Stimulated activated CD4-positive, alpha-beta T cell treated with anti-CD3 and anti-CD28 coated beads, Interleukin-4, amount 100 ng/mL, for 48 hours (primary cell): ENCODE measurements at regions not wholly inside any gene's neighbourhood (a gene's known extent, or its start where the extent isn't known, plus 50 kb on each side); places are given as distances from the start of the nearest gene placed in this dataset.

Experiments used
- DNase-seq, 2 donors: peaks; one replicate each; pipeline ENCODE4 v3.0.0-alpha.2; 2020; ENCODE audit warnings: low read depth in 2 of 2

DNA sequence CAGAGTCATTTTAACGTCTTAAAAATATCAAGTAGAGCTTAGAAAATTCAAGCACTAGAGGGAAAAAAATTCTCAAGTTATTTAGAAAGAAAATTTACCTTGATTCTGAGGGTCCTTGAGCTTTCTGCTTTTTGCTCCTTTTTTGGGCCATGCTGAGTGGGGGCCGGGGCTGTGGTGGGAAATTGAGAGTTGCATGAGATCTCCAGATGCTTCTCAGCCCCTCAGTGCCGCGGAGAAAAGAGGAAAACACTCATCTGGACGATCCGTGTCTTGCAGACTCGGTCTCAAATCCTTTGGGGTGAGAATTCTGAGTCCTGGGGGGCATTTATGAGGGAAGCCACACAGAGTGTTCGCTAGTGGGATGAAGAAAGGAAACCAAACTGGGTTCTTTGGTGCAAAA is 700.8 kb downstream of the TBC1D22A start:
- DNase-seq: no peak

DNA sequence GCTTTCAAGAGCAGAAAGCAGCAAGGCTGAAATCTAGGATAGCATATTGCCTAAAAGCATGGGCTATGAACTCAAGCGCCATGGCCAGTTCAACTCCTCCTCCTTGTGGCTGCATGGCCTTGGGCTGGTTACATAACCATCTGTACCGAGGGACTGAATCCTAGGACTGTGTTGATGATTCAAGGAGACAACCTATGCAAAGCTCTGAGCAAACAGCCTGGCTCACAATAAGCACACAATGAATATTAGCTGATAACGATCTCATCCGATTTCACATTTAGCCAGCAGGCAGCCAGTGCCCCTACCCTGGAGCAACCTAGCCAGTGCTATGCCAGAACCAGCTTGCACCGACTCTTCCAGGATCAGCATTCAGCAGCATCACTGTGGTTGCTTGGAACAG is 698.4 kb downstream of the TBC1D22A start:
- no peak for DNase-seq

DNA sequence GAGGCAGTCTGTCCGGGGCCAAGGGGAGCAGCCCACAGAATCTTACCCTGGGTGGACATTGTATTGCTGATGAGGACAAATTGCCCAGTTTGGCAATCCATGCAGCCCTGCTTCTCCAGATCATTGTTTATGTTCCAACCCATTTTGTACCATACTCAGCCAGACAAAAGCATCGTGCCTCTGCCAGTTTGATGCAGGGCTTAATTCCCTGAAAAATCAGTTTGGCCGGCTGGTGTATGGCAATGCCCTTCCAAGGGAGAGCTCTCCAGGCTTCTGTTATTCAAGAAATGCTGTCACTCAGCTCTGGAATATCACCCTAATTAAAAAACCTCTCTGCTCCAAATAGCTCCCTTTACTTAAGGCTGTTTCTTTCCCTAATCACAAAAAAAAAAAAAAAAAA is 697.7 kb downstream of the TBC1D22A start:
- DNase-seq: no peak

DNA sequence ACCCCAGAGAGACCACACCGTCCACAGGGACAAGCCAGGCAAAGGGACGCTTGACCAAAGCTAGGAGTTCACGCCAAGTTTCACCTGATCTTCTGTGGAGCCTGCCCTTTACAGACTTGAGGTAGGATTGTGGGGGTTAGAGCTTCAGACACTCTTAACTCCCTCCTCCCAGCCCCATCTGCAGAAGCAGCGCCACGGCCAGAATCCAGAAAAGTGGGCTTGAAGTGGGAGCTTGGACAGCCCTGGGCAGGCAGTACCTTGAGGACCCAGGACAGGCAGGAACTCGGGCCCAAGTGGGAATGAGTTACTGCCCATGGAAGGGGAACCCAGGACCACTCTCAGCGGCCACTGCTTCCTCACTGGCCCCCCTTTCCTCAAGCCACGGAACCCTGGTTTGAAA is 695.9 kb downstream of the TBC1D22A start:
- DNase-seq: no peak

DNA sequence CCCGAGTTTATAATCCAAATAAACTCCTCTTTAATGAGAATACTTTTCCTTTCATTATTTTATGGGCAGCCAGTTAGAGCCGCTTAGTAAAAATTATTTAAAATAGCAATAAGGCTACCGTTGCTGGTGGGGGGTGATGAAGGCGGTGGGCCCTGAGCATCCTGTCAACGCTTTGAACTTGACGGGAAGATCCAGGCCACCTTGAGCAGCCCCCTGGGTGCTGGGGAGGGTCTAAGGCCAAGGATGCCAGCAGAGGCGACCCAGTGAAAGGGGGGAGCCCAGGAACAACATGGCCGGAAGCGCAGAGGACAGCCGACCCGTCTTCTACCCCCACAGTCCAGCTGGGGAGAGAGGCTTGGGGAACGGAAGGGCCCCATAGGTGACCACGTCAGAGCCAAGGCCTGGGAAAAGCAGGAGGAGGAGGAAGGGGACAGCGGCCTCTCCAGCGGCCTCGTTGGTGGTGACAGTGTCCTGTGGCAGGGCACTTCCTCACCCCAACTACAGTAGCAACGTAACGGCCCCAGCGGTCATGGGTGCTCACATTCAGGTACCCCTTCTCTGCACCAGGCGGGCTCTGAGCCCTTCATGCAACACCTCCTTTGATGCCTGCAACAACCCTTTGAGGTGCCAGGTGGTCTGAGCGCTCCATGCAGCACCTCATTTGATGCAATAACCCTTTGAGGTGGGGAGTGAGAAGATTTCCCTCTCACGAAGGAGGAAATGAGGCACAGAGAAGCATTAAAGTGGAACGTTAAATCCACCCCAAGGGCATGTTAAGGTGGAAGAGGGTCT is 695.3 kb downstream of the TBC1D22A start:
- no peak for DNase-seq

DNA sequence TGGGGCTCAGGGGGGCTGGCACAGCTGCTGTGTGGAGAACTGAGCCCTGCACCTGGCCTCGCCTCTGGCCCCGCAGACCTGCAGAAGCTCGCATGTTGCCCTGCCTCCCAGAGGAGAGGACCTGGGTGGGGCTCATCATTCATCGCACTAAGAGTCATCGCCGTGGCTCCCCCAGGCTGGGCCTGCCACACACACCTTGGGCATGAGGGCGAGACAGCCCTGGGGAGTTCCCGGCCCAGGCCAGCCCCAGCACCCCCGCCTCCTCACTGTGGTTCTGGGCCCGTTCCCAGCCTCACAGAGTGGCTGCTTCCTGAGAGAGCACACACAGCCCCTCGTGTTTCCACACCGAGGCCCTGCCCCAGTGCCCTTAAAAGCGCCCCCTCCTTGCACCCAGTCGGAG is 694.6 kb downstream of the TBC1D22A start:
- DNase-seq: no peak

DNA sequence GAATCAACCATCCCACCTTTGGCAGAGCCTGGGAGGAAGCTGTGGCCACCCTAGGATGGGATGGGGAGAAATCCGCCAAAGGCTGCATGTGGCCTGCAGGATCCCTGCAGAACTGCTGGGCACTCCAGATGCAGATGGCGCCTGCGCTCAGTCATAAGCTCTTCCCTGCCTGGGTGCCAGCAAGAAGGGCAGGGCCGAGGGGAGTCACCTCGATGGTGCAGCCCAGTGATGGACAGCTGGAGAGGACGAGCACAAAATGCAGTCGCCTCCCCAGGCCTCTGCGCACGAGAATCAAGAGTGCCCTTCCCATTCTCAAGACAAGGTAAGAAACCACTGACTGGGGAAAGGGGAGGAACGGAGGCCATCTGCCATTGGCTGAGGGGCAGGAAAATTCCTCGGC is 693.6 kb downstream of the TBC1D22A start:
- DNase-seq: no peak

DNA sequence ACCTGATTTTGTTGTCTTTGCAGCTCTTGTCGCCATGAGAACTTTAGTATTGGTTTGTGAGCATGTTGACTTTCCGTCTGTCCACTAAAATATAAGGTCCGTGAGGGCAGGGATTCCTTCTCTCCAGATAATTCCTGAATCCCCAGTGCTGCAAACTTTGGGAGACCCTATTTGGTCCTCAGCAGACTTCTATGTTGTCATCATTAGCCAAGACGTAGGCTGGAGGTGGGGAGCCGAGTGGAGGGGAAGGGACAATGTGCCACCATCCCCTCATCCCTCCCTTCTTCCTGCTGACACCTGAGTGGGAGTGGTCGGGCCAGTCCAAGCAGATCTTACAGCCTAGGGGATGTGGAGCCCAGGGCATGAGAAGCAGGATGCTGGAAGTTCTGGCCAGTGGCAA is 690.6 kb downstream of the TBC1D22A start:
- DNase-seq: no peak

DNA sequence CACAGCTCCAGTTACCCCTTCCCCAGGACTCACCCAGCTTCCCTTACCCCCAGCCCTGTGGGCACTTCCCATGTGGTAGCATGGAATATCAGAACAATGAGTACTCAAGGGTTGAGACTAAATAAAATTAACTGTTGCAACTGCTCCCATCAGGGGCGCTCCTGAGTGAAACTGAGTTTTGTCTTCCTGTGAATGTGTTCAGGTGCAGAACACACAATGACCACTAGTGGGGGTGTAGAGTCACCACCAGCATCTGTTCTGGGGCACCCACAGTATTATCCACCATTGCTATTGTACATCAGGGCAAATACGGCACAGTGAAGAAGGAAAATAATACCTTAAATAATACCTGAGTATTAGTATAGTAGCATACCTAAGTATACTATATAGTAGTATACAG is 689.7 kb downstream of the TBC1D22A start:
- DNase-seq: no peak

DNA sequence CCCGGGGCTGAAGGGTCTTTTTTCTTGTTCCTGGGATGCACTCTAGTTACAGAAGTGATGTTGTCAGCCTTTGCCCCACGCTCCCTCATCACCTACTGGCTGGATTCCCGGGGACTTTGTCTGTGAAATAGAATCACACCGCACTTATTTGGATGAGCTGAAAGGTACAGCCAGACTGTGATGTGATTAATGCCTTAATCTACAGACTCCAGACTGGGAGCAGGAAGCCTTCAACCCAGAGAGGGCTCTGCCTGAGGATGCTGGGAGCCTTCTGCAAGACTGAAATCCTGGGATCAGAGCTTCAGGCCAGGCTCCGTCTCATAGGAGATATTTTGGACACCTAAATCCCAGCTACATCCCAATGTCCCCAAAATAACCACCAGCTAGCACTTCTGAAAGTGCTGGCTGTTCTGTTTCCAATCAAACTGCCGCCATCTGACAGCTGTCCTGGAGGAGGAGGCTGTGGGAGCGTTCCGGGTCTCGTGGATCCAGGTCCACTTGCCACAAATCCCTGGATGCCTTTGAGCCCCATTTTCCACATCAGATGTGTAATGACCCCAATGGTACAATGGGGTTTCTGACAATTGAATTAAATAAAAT is 688.5 kb downstream of the TBC1D22A start:
- no peak for DNase-seq

DNA sequence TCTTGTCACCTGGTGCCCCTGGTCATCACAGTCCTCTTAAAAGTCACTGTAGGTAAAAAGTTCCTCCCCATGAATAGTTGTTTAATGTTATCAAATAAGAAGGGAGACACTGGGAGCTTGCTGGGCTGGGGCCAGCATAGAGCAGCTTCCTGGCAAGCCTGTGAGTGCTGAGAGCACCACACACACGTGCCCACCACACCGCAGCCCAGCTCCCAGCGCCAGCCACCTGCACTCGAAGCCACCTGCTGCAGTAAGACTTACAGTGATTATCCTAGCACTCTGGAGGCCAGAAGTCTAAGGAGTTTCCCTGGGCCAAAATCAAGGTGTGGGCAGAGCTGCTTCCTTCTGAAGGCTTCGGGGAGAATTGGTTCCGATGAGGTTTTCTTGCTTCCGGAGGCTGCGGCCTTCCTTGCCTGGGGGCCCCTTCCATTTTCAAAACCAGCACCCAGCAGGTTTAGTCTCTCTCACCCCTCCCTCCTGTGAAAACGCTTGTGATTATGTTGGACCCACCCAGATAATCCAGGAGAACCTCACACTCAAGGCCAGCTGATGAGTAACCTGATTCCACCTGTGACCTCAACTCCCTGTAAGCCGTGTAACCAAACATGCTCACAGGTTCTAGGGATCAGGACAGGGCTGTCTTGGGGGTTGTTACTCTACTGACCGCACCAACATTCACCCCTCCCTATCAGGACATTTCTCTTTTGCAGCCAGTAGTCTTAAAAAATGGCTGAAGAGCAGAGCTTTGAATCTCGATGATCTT is 687.2 kb downstream of the TBC1D22A start:
- no peak for DNase-seq

DNA sequence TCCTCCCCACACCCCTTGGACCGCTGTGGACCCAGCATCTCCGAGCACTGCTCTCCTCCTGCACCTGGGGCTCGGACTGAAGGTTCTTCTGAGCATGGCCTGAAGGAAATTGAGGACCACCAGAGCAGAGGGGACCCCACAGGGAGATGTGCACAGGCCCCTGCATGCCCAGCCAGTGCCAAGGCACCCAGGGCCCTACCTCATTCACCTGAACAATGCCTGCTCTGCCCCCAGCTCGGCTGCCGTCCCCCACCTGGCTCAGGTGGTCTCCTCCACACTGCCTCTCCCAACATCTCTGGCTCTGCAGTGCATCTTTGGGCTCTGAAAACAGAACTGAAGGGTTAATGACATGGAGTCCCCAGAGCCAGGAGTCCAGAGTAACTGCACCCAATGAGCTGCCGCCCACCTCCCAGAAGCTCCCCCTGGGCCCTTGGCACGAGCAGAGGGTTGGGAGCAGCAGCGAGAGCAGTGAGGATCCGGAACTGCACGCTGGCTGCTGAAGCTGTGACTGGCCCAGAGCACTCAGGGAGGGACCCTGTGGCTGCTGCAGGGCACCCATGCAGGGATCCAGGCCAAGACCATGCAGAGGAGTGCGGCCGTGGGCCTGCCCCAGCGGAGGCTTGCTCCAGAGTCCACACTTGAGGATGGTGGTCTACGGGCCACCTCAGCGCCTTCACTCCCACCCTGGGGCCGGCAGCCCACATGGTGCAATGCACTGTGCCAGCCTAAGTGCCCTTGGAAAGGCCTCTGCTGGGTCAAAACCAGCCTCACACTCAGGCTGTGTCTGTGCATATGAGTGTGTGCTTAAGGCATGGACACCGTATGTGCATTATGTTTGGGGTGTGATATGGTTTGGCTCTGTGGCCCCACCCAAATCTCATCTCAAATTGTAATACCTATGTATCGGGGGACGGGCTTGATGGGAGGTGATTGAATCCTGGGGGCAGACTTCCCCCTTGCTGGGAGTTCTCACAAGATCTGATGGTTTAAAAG is 686.1 kb downstream of the TBC1D22A start:
- no peak for DNase-seq

DNA sequence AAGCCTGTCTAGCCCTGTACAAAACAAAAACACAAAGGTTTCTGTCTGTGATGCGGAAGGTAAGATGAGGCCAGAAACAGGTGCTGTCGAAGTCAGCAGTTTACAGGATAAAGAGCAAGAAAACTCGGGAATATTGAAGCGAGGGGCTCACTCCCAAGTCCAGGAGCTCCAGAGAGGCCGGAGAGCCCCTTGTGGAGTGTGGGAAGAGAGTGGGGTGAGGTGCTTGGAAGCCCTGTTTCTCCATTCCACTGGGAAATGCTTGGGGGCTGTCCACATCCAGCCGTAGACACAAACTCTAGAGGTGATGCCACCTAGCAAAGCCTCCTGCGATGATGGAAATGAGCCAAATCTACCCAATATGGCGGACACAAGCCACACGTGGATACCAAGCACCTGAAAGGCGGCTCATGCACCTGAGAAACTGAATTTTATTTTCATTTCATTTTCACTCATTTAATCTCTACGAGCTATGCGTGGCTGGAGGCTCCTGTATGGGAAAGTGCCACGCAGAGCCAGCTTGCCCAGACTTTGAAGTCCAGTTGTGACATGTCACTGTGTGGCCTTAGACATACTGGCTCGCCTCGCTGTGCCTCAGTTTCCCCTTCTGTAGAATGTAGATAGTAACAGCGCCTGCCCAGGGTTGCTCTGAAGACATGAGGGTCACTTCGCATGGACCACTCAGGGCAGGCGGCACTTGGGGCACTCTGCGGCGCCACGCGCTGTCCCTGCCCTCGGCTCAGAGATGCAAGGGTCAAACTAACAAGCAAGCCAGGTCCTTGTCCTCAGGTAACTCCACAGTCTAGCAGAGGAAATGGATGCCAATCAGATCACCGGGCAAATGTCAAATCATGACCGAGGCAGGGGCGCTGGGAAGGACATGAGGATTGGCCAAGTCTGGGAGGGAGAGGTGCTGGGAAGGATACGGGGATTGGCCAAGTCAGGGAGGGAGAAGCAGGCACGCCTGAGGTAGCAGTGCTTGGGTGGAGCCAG is 684.7 kb downstream of the TBC1D22A start:
- DNase-seq: no peak

DNA sequence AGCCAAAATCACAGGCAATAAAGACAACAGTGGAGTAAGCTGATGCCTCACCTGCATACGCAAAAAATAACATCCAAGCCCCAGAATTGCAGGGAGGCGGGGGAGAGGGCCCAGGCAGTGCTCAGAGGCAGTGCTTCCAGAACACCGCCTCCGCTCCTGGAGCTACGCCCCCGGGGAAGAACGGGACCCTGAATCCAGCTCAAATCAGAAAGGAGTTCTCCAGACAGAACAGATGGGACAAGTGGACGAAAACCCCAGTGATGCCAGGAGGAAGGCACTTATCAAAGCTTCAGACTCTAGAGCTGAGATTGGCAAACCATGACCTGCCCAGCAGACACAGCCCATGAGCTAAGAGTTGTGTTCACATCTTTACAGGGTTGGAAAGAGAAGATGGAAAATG is 683.9 kb downstream of the TBC1D22A start:
- DNase-seq: no peak

DNA sequence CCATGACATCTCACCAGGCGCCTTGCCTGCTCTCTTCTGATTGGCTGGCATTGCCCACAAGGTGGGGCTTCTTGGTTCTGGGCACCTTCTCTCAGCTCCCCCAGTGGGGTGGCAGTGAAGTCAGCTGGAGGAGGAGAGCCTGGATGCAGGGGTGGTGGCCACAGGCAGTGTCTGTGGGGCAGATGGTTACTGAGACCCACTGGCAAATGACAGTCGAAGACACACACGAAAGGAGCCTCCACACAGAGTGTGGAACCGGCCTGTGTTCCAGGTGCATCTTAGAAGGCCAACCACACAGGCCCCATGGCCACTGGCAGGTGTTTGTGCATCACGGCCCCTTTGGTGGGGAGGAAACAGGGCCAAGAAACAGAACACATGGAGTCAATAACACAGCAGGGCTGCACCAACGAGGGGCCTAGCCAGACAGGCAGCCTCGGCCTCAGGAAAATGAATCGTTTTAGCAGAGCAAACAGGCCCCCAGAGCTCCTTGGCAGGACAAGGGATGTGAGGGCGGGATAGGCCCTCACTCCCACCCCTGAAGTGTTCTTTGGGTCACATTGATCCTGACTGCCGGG is 683.4 kb downstream of the TBC1D22A start:
- no peak for DNase-seq

DNA sequence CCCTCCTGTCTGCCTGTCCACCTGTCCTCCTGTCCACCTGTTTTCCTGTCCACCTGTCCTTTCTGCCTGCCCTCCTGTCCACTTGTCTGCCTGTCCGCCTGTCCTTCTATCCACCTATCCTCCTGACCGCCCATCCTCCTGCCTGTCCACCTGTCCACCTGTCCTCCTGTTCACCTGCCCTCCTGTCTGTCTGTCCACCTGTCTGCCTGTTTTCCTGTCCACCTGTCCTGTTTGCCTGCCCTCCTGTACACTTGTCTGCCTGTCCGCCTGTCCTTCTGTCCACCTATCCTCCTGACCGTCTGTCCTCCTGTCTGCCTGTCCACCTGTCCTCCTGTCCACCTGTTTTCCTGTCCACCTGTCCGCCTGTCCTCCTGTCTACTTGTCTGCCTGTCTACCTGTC is 682.8 kb downstream of the TBC1D22A start:
- no peak for DNase-seq

DNA sequence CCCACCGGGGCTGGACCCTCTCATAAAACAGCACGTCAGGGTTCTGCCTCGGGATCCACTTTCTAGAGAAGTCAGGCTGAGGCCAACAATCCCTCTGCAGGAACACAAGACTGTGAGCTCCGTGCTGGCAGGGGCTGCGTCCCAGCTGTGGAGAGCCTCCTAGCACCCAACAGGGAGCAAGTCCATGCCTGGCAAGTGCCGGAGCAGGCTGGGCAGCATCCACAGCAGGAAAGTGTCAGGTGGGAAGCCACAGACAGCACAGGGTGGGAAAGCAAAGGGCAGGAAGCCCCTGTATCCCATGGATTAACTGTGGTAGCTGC is 682.3 kb downstream of the TBC1D22A start:
- no peak for DNase-seq

DNA sequence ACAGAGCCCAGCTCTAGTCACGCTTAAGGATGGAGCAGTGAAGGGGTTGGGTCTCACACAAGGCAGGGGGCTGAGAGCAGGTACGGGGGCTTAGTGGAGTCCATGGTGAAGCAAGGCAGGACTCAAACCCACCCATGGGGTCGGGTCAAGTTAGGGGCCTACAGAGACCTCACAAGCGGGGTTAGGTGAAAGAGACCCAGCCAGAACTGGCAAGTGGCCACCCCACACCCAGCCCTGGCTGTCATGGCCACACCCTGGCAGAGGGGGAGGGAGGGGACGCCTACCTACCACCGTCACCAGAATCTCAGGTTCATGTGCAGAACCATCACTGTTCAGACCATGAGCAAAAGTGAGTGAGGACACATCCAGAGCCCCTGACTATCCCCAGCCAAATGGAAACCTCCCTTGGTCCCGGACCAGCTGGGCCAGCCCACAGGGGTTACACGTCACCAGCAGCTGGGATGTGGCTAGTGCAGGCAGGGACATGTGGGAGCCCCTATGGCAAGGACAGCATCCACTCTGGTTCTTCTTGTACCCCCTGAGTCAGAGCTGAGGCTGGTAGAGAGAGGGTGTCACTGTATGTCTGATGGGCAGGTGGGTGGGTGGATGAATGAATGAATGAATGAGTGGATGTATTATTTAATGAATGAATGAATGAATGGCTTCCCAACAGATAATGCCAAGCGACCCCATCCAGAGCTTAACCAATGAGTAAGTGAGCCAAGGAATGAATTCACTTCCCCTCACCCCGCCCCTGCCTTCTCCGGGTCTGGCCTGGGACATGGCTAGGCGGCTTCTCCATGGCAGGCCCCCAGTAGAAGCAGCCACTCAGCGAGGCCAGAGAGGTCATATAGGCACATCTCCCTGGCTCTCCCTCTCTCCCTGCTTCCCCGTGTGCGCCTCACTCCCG is 681.6 kb downstream of the TBC1D22A start:
- no peak for DNase-seq

DNA sequence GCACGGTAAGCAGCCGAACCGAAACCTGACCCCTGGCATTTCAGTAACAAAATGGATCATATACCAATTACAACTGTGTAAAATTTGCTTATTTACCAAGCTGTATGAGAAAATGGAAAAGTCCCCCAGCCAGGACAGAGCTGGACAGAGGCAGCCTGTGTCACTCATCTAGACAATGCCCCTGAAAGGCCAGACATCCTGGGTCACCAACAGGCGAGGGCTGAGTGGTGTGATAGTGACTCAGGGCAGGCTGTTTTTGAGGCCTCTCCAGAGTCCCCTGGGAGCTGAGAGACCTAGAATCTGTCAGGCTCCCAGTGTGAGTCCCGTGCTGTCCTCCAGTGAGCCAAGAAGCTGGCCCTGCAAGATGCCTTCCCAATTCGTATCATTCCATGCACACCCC is 680.4 kb downstream of the TBC1D22A start:
- DNase-seq: no peak
